Heart left ventricle (tissue), 13 donors: ENCODE measurements at regions not wholly inside any gene's neighbourhood (a gene's known extent, or its start where the extent isn't known, plus 50 kb on each side); places are given as distances from the start of the nearest gene placed in this dataset.

Experiments used
- POLR2A ChIP-seq, 2 donors: fragments of 450-650 bp; IDR thresholded peaks; one replicate each; pipeline ENCODE4 v1.6.1; 2017; ENCODE audit warnings: antibody characterized with exemption in 2 of 2, mild to moderate bottlenecking in 2 of 2, moderate library complexity in 2 of 2
- TF ChIP-seq, protein P1 (sequence below), 12 donors: fragments of 200-600 bp; sonication (generic) in 4 of 12; IDR thresholded peaks; one replicate each; pipeline versions ENCODE4 v1.5.0 to v1.8.0; 2018 to 2022; ENCODE audit warnings: antibody characterized with exemption in 12 of 12, mild to moderate bottlenecking in 5 of 12
- donor health status: ischemic (EF 13 %, LVEDD 7.1; RV severe dilation, severe dysfunction).
- donor health status: DM: no; HTN: yes; CAD: no.
- donor health status: DM: no; HTN: no; CAD: no.
- donor health status: ischemic (EF 25% LVEDD 6.9; RV normal size, moderate dysfunction).
- donor health status: ischemic (EF 25% LVEDD 5.7; RV mildly dilated, moderate dysfunction).
- donor health status: ischemic (EF 35%, LVEDD 5.7; RV mildly dilated, moderate dysfunction).
- donor health status: nonischemic (EF 11% LVEDD 7.7; RV severe dilation, severe dysfunction).
- donor health status: DM: yes; HTN: yes; CAD: no.
- donor health status: PGD.
- donor health status: ischemic (EF 29% LVEDD 5.4; RV normal size, mild dysfunction).
- donor health status: nonischemic (EF 23%, LVEDD 6.1; RV moderate dilation, normal function).

DNA sequence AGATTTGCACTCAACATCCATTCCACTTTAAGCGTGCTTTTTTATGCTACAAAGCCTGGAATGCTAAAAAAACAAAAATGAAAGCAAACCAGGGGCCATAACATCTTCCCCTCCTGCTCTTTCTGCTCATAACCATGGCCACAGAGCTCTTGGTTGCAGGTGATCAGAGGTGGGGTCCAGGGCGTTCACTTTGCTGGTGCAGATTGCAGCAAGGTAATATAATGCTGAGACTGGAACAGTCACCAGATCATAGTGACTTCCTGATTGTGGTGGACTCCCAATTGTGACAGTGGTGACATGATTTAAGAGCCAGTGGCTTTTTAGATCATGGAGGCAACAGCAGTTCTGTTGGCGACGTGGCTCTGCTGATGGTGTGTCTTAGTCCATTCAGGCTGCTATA, 115.0 kb upstream of the CPM start:
- TF ChIP-seq POLR2A (IDR thresholded peaks at IDR 0.05), result no peak
- TF ChIP-seq, protein P1, sequence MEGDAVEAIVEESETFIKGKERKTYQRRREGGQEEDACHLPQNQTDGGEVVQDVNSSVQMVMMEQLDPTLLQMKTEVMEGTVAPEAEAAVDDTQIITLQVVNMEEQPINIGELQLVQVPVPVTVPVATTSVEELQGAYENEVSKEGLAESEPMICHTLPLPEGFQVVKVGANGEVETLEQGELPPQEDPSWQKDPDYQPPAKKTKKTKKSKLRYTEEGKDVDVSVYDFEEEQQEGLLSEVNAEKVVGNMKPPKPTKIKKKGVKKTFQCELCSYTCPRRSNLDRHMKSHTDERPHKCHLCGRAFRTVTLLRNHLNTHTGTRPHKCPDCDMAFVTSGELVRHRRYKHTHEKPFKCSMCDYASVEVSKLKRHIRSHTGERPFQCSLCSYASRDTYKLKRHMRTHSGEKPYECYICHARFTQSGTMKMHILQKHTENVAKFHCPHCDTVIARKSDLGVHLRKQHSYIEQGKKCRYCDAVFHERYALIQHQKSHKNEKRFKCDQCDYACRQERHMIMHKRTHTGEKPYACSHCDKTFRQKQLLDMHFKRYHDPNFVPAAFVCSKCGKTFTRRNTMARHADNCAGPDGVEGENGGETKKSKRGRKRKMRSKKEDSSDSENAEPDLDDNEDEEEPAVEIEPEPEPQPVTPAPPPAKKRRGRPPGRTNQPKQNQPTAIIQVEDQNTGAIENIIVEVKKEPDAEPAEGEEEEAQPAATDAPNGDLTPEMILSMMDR (IDR thresholded peaks at IDR 0.05), result no peak
